NCI-H1105 (cell line): ENCODE measurements at regions not wholly inside any gene's neighbourhood (a gene's known extent, or its start where the extent isn't known, plus 50 kb on each side); places are given as distances from the start of the nearest gene placed in this dataset.

Source experiments
- DNase-seq: peaks from one replicate; lab custom pipeline; 2025; lab: John Stamatoyannopoulos, UW

GRCh38 chr6:144885817-144886216 lies 600.7 kb downstream of the UTRN start:
- DNase-seq = no peak

DNA sequence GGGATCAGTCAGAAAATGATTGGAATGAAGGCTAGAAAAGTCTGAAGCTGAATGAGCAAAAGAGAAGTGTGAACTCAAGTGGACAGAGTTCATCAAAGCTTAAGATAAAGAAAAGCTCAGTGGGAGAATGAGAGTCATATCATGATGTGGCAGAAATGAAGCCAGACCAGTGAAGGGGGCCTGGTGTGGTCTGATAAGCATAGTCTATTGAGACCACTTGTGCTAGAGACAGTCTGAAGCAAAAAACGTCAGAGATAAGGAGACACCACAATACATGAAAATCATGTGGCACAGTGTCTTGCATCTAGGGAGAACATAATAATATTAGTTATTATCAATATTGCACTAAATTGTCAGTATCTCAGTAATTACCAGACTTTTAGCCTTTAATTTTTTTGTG lies 601.5 kb downstream of the UTRN start:
- DNase-seq = no peak

- DNase-seq = no peak
Observed at GRCh38 chr6:144888621-144889020, 603.5 kb downstream of the UTRN start.

DNA sequence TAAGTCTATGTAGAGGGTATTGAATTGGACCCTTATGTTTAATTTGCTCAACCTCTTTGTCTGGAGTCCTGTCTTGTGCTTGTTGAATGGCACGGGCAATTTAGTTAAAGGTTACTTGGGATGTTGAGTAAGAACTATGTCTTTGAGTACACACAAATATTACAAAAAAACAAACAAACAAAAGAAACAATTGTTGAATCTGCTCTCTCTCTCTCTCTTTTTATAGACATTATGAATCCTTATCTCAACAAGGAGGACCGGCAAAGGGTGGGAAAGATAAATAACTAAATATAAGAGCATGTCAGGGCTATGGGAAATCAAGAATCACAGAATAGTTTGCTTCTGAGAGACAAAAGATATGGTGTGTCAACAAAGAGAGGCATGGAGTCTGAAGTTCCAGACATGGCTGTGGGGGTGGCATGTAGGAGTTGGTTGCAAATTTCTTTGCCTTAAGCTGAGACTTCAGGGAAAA lies 608.6 kb downstream of the UTRN start:
- DNase-seq = no peak

GRCh38 chr6:144894240-144894639 lies 609.1 kb downstream of the UTRN start:
- DNase-seq = no peak

GRCh38 chr6:144895313-144896278 lies 610.5 kb downstream of the UTRN start:
- DNase-seq = no peak

DNA sequence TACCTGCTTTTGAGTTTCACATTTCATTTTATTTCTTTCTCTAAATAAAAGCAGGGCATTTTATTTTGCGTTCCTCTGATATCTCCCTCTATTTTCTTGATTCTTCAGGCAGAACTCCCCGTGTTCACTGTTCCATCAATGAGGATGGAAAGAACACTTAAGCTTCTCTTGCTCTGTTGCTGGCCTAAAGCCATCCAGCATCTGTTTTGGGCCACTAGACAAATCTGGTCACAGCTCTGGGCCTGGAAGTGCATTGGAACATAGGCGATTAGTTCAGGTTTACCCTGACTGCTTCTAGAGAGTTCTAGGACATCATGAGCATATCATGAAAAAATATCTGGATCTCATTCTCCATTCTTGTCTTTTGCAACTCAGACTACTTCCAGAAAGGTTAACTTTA lies 611.2 kb downstream of the UTRN start:
- DNase-seq = no peak

- DNase-seq = no peak
Observed at GRCh38 chr6:144896871-144897270, 611.7 kb downstream of the UTRN start.

DNA sequence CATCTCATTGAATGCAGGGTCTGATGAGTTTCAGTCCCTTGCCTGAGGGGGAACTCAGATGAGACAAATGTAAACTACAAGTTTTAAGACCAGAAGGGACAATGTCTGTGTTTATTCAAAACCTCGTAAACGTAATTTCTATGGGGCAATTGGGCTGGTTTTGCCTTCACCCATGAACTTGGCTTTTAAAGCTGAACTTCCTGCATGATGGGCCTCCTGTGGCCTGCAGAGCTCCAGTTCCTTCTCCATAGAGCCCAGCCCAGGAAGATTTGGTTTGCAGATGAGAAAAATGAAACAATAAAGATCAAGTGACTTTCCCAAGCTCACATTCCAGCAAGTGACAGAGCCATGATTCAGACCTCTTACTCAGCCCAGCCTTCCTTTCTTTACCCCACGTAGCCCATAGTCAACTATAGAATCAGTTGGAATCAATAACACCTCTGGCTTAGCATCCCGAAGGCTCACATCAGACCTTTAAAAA lies 612.3 kb downstream of the UTRN start:
- no peak for DNase-seq

GRCh38 chr6:144898052-144898689 lies 613.0 kb downstream of the UTRN start:
- DNase-seq = no peak

GRCh38 chr6:144898741-144899140 lies 613.6 kb downstream of the UTRN start:
- DNase-seq = no peak

DNA sequence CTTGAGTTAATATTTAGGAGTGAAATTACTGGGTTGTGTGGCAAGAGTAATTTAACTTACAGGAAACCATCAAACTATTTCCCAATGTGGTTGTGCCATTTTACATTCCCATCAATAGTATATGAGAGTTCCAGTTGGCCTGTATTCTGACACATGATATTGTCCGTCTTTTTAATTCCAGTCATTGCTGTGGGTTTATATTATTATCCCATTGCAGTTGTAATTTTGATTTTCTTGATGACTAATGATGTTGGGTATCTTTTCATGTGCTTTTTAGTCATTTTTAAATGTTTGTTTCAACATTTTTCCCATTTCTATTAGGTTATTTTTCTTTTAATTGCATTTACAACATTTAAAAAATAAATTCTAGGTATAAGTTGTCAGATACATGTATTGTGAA lies 614.0 kb downstream of the UTRN start:
- no peak for DNase-seq

GRCh38 chr6:144901412-144901811 lies 616.3 kb downstream of the UTRN start:
- no peak for DNase-seq

GRCh38 chr6:144908004-144908403 lies 622.9 kb downstream of the UTRN start:
- no peak for DNase-seq

DNA sequence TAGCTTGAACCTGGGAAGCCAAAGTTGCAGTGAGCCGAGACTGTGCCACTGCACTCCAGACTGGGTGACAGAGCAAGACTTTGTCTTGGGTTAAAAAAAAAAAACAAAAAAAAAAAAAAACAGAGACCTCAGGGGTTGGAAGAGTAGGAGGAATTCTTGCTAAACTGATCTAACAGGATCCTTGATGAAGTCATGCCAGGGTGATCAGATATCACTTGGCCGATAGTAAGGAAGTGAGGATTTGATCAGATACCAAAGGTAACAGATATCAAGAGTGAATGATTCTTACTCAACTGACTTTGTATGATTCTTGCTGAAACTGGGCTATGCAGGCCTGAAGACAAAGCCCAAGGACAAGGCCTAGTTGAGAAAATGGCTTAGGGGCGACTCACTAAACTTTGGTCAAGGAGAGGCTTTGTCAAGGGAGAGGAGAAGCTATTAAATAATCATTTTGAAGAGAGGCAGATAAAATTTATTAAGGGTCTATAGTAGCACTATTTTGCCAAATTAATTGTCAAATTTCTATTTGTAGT lies 624.7 kb downstream of the UTRN start:
- no peak for DNase-seq

- DNase-seq = no peak
Observed at GRCh38 chr6:144911322-144911721, 626.2 kb downstream of the UTRN start.

DNA sequence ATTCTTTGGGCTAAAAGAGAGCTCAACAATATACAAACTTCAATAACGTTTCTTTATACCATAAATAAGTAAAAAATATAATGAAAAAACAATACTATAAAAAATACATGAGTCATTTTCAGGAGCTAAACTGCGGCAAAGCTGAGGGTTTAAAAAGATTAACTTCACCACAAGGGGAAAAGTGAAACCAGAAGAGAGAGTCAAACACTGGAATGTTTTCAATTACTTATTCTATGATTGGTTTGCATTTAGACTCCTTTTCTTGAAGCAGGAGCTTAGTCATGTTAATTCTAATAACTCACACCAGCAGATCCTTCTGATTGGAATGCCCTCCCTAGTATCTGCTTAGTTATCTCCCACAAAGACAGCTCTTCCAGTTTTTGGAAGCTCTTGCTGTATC lies 627.3 kb downstream of the UTRN start:
- no peak for DNase-seq

DNA sequence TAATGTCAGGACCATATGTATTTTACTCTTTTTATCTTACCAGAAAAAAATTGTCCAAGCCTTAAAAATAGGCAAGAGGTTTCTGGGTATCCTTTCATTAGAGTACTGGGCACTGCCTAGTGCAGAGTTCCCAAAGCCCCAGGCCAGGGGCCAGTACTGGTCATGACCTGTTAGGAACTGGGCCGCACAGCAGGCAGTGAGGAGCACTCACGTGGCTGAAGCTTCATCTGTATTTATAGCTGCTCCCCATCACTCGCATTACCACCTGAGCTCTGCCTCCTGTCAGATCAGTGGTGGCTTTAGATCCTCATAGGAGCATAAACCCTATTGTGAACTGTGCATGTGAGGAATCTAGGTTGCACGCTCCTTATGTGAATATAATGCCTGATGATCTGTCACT lies 632.9 kb downstream of the UTRN start:
- DNase-seq = no peak

- DNase-seq = no peak
Observed at GRCh38 chr6:144919560-144919959, 634.4 kb downstream of the UTRN start.

DNA sequence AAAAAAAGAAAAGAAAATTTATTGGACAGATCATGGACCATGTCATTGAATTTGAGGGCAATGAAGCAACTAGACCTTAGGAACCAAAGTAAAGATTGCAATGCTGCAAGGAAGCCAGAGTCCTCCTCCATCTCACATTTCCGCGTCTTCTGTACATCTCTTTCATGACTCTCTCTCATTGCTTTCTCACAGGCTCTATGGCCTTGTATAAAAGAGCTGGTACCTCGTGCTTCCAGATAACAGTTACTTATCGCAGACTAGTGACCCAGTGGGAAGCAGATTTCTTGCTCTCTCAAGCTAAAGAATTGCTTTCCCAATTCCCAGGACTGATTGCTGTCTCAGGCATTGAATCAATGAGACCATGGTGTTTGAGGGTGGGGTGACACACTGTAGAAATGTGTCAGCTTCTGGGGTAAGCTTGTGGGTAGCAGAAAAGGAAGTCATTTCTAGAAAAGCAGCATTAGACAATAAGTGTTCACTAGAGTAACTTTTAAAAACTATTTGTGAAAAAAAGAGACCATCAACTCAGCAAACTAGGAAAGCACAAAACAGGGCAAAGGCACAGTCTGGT lies 635.3 kb downstream of the UTRN start:
- no peak for DNase-seq

DNA sequence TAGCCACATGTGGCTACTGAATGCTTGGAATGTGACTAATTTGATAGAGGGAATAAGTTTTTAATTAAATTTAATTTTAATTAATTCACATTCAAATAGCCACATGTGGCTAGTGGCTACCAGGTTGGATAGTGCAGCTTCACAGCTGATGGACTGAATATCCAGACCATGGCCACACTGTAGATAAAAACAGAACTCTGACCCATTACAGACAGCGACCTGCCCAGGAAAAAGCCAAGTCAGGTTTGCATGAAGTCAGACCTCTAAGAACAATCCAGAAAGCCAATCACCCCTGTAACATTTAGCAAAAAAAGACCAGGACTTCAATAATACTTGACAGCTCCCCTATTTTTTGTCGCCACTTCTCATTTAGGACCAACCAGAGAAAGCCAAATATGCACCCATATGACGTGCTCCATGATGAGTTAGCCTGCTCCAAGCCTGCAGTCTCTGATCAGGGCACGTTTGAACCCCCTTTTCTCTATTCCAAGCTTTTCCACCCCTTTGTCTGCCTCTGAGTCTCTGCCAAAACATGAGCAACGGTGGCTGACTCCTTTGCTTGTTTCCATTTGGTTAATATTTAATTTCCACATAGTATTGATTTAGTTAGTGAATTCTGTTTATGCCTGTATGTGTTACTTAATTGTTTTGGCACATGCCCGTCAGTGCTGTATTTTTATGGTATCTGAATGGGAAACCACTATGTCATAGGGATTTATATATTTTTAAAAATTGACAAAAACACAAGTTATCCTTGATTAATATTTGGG lies 636.3 kb downstream of the UTRN start:
- no peak for DNase-seq
